ENCODE measurements at regions not wholly inside any gene's neighbourhood (a gene's known extent, or its start where the extent isn't known, plus 50 kb on each side); places are given as distances from the start of the nearest gene placed in this dataset.
"Not testable (repeated sequence)": the region's sequence is repeated elsewhere in the genome, so short reads cannot be mapped to it uniquely, and the experiment has no call there.

- no peak for DNase-seq
These were observed 222.9 kb downstream of the DSC3 start for GRCh38 chr18:30819619-30820018.

DNA sequence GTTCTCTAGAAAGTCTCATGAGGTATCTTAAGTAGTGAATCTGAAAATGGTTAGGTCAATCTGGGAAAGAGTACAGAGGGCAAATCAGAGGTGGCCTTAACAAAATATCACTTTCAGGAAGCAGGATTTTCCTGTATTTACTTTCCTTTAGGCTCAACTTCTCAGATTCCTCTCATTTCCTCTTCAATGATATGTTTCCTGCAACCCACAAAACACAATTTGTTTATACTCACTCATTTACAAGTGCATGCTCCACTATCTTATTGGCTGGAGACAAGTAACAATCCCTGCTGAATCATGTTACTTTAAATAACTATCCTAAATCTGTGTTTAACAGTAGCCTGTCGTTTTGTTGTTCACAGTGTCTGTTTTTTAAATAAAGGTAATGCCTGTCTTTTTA, 228.1 kb downstream of the DSC3 start:
- no peak for DNase-seq

DNA sequence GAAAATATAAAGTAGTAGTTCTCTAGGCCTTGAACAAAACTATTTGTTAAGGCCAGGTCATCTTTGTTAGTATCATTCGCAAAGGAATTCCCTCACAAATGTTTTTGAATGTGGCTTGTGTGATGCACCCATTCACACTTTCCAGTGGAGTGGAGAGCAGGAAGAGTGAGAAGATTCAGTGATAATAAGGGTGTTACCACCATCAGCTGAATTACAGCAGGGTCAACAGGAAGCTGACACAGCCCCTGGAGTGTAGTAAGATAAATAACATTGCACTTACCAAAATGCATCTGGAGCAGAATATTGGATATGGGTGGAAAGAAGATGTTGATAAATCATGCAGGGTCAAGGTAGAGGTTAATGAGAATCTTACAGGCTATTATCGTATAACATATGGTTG, 231.0 kb downstream of the DSC3 start:
- no peak for DNase-seq

DNA sequence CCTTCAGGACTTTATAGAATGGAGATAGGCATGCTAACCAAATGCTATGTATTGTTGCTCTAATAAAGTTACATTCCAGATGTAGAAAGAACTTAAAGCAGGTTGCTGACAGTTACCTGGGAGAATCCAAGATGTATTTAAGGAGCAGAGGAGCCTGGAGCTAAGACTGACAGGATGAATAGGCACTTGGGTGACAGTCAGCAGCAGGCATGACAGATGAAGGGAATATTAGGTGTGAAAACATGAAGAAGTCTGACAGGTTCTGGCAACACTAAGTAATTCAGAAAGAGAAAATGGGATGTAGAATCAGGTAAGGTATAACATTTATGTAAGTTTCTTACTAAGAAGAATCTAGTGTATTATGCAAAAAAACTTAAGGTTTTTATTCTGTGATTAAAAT, 232.0 kb downstream of the DSC3 start:
- no peak for DNase-seq

DNA sequence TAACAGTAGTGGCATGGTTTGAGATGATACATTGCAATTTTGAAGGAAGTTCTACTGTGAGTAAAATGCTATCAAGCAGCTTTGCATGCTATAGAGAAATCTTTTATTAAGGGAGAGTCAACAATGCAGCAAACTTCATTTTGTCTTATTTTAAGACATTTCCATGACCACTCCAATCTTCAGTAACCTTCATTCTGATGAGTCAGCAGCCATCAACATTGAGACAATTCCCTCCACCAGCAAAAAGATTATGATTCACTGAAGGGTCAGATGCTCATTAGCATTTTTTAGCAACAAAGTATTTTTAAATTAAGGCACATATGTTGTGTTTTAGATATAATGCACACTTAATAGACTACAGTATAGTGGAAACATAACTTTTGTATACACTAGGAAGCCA, 235.7 kb downstream of the DSC3 start:
- no peak for DNase-seq

DNA sequence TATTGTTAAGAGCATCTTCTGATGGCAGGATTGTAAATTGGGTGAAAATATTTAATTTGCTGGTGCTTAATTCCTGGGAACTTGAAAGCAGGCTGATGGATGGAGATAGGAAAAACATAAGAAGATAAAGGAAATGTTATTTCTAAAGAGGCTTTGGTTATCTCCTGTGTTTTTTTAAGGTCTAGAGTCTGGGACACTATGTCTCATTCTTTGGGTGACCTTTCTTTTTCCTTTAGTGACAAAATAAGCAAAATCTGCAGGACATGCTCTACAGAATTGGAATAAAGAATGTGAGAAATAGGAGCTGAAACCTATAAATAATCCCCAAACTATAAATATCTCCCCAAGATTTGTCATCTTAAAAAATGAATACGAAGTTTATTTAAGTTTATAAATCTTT, 241.7 kb downstream of the DSC3 start:
- DNase-seq = no peak

DNA sequence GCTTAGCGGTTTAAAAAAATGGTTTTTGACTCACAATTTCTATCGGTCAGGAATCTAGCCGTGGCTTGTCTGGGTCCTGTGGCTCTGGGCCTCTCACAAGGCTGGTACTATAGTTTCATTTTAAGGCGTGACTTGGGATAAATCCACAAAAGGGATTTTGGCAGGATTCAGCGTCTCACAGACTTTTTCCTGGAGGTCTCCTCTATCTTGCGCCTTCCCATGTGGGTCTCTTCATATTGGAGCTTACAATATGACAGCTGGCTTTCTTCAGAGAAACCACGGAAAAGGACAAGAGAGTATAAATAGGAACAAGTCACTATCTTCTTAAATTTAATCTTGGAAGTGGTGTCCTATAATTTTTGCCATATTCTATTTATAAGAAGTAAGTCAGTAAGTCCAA, 250.5 kb downstream of the DSC3 start:
- no peak for DNase-seq

DNA sequence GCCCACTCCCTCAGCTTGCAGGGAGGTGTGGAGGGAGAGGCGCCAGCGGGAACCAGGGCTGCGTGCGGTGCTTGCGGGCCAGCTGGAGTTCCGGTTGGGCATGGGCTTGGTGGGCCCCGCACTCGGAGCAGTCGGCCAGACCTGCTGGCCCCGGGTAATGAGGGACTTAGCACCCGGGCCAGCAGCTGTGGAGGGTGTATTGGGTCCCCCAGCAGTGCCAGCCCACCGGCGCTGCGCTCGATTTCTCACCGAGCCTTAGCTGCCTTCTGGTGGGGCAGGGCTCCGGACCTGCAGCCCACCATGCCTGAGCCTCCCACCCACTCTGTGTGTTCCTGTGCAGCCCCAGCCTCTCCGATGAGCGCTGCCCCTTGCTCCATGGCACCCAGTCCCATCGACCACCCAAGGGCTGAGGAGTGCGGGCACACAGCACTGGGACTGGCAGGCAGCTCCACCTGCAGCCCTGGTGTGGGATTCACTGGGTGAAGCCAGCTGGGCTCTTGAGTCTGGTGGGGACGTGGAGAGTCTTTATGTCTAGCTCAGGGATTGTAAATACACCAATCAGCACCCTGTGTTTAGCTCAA, 254.0 kb downstream of the DSC3 start:
- DNase-seq = not testable (repeated sequence)

DNA sequence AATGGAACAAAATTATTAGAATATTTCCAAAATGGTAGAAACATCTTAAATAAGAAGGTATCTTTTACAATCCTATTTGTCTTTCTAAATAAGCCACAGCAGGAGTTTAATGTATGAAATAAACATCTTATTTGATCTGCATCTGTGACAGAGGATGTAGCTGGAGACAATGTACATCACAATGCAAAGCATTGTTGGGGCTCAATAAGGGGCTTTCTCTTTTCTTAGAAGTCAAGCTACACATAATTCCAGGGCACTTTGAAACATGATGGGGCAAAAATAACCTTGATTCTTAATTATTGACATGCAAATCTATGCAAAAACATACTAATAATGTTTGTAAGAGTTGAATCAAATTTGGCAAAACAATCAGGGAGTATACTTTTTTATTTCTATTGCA, 255.1 kb downstream of the DSC3 start:
- no peak for DNase-seq

DNA sequence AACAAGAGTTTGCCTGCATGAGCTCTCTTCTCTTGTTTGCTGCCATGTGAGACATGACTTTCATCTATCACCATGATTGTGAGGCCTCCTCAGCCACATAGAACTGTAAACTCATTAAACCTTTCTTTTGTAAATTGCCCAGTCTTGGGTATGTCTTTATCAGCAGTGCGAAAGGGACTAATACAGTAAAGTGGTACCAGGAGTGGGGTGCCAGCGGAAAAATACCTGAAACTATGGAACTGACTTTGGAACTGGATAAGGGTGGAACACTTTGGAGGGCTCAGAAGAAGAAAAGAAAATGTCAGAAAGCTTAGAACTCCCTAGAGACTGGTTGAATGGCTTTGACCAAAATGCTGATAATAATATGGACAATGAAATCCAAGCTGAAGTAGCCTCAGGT, 260.9 kb downstream of the DSC3 start:
- no peak for DNase-seq

DNA sequence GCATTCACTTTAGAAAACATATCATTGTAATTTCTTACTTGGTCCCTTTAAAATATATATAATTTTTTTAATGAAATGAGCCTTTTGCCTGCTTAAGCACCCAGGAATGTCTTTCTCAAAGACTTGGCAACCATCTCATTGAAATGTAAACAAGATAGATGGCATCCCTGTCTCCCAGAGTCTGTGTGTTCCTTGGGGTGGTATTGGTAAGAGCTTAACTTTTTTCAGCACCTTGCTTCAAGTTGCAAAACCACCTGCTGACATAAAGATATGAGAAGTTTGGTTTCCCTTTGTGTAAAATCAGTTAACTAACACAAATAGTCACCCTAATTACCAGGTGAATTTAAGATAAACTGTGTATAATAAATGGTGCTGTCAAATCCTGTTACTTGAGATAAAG, 266.9 kb downstream of the DSC3 start:
- DNase-seq = no peak

- DNase-seq = not testable (repeated sequence)
These were observed 270.4 kb downstream of the DSC3 start for GRCh38 chr18:30772170-30772569.

GRCh38 chr18:30766053-30766452, 276.5 kb downstream of the DSC3 start:
- no peak for DNase-seq

GRCh38 chr18:30765247-30765646, 277.3 kb downstream of the DSC3 start:
- no peak for DNase-seq

GRCh38 chr18:30763902-30764350, 278.6 kb downstream of the DSC3 start:
- DNase-seq = no peak

GRCh38 chr18:30754846-30755245, 287.7 kb downstream of the DSC3 start:
- no peak for DNase-seq

GRCh38 chr18:30748541-30748940, 294.0 kb downstream of the DSC3 start:
- DNase-seq = peak in 3 of 4 experiments; percentile 1 to 30 (median 17)

GRCh38 chr18:30746224-30746623, 296.3 kb downstream of the DSC3 start:
- DNase-seq = no peak

GRCh38 chr18:30743033-30743432, 299.5 kb downstream of the DSC3 start:
- DNase-seq = no peak

GRCh38 chr18:30730915-30731314, 311.6 kb downstream of the DSC3 start:
- DNase-seq = no peak

DNA sequence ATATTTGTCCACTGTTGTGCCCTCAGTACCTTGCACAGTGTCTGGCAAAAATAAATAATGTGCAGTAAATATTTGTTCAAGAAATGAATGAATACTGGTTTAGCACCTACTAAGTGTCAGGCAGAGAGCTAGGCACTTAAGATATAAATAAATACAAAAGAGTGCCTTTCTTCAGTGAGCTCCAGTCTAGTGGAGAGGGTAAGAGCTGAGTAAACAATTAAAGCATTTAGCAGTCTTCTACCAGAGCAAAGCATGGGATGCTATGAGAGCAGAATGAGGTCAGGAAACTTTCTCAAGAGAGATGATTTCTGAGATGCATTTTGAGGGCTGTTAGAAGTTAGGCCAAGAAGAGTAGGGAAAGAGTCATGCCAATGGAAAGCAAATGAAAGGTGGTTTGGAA, 314.7 kb downstream of the DSC3 start:
- no peak for DNase-seq

DNA sequence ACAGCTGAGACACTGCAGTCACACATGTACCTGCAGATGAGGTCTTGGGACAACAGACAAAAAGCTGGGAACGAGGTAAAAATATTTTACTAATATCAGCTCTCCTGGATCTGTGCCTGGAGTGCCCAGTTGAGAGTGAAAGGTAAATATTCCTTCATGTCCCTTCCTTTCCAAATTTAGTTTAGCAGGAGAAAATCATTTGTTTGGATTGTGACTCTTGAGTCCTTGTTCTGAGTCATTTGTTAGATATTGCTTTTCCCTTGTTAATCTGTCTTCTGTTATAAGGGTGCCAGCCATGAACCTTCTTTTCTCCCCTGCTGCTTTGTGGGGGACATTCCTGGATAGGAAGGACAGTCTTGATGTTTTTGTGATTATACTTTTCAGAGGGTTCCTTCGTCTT, 329.2 kb downstream of the DSC3 start:
- no peak for DNase-seq

- DNase-seq = peak in 1 of 4 experiments; percentile 1
These were observed 330.2 kb downstream of the DSC3 start for GRCh38 chr18:30712383-30712782.

GRCh38 chr18:30709595-30709994, 332.9 kb downstream of the DSC3 start:
- DNase-seq = no peak

- DNase-seq = no peak
These were observed 336.6 kb downstream of the DSC3 start for GRCh38 chr18:30705943-30706342.

Measured in suppressor macrophage (primary cell).